ENCODE measurements at regions not wholly inside any gene's neighbourhood (a gene's known extent, or its start where the extent isn't known, plus 50 kb on each side); places are given as distances from the start of the nearest gene placed in this dataset.

DNA sequence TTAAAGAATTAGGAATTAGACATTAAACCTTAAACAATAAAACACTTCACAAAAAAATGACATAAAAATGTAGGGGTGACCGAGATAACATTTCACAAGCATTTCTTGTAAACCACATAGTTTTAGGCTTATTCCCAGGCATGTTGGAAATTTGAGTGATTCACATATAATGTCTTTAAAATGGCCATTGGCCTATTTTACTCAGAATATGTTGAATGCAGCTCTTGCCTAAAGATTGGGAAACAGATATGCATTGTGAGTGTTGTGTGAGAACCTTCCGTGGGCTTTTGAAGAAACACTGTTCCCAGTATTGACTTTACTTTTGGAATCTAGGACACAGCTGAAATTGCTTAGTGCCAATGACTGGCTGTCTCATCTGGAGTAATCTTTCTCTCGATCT, 79.6 kb downstream of the ARL5B start:
- POLR2A ChIA-PET: no interaction called here
- H3K9me3 ChIP-seq (ENCODE audit: low read length): no peaks in the 10 kb centered on the region

DNA sequence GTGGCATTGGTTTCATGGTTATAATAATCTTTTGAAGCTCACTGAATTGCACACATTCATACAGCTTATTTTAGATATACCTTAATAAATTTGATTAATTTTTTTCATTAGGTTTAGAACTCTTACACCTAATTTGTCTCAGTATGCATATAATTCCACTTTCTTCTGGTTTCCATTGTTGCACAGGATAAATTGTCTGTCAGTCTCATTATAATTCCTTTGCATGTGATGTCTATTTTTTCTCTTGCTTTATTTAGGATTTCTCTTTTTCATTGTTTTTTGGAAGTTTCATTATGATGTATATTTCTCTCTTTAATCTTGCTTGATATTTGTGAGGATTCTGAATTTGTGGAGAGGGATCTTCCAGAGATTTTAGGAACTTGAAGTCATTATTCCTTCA, 84.7 kb downstream of the ARL5B start:
- Histone ChIP-seq H3K4me2 (ENCODE audit: low read length) (no peak overlapping the region), H2AFZ (ENCODE audit: low read length) (no peak overlapping the region), H3K4me3 (ENCODE audit: low read depth, low read length, poor library complexity, severe bottlenecking) (no peak overlapping the region), H3K4me1 (ENCODE audit: insufficient read depth, low read length, poor library complexity, severe bottlenecking) (no peaks in the 10 kb centered on the region), H3K27ac (ENCODE audit: low read depth, low read length, poor library complexity, severe bottlenecking) (no peak overlapping the region), H4K20me1 (ENCODE audit: insufficient read depth, low read length) (no peaks in the 10 kb centered on the region), H3K9me2 (ENCODE audit: insufficient read depth, low read length) (no peaks in the 10 kb centered on the region), H3K9me3 (ENCODE audit: low read length) (no peaks in the 10 kb centered on the region), H3K36me3 (ENCODE audit: insufficient read depth, low read length) (no peaks in the 10 kb centered on the region), H3K79me2 (ENCODE audit: insufficient read depth, low read depth, low read length) (no peaks in the 10 kb centered on the region)
- BruUV-seq (replicated peaks): no TSS peak
- TF ChIP-seq EZH2phosphoT487 (IDR thresholded peaks at IDR 0.05; ENCODE audit: borderline replicate concordance, low read depth, low read length): no peak
- TF ChIP-seq, protein P1, sequence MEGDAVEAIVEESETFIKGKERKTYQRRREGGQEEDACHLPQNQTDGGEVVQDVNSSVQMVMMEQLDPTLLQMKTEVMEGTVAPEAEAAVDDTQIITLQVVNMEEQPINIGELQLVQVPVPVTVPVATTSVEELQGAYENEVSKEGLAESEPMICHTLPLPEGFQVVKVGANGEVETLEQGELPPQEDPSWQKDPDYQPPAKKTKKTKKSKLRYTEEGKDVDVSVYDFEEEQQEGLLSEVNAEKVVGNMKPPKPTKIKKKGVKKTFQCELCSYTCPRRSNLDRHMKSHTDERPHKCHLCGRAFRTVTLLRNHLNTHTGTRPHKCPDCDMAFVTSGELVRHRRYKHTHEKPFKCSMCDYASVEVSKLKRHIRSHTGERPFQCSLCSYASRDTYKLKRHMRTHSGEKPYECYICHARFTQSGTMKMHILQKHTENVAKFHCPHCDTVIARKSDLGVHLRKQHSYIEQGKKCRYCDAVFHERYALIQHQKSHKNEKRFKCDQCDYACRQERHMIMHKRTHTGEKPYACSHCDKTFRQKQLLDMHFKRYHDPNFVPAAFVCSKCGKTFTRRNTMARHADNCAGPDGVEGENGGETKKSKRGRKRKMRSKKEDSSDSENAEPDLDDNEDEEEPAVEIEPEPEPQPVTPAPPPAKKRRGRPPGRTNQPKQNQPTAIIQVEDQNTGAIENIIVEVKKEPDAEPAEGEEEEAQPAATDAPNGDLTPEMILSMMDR (conservative IDR thresholded peaks at IDR 0.05; ENCODE audit: low read length): no peak
- intact Hi-C loops (cut with micrococcal nuclease; ENCODE audit: unreplicated experiment): no loop called here
- ChIA-PET CTCF (ENCODE audit: unreplicated experiment) (no interaction called here), POLR2A (interaction anchor here (1.6 kb wide), 1 partner anchor 14 kb away, joined by 5 read pairs; no protein-coding TSS in a partner anchor)
- no peak for DNase-seq (ENCODE audit: low spot score)

More for the DNA sequence above, 79.6 kb downstream of the ARL5B start:
- H3K4me3 ChIP-seq (ENCODE audit: low read depth, low read length, poor library complexity, severe bottlenecking): no peak overlapping the region
- intact Hi-C loops (cut with micrococcal nuclease; ENCODE audit: unreplicated experiment): no loop called here
- no peaks in the 10 kb centered on the region for H4K20me1 ChIP-seq (ENCODE audit: insufficient read depth, low read length)
- H3K4me1 ChIP-seq (ENCODE audit: insufficient read depth, low read length, poor library complexity, severe bottlenecking): no peaks in the 10 kb centered on the region
- CTCF ChIA-PET (ENCODE audit: unreplicated experiment): no interaction called here
- no peak overlapping the region for H3K4me2 ChIP-seq (ENCODE audit: low read length)
- H3K79me2 ChIP-seq (ENCODE audit: insufficient read depth, low read depth, low read length): no peaks in the 10 kb centered on the region
- TF ChIP-seq EZH2phosphoT487 (IDR thresholded peaks at IDR 0.05; ENCODE audit: borderline replicate concordance, low read depth, low read length): no peak
- TF ChIP-seq, protein P1 (conservative IDR thresholded peaks at IDR 0.05; ENCODE audit: low read length): no peak
- H2AFZ ChIP-seq (ENCODE audit: low read length): no peak overlapping the region
- no peaks in the 10 kb centered on the region for H3K9me2 ChIP-seq (ENCODE audit: insufficient read depth, low read length)
- H3K27ac ChIP-seq (ENCODE audit: low read depth, low read length, poor library complexity, severe bottlenecking): no peak overlapping the region
- H3K36me3 ChIP-seq (ENCODE audit: insufficient read depth, low read length): no peaks in the 10 kb centered on the region
- DNase-seq (ENCODE audit: low spot score): no peak
- BruUV-seq (replicated peaks): no TSS peak

DNA sequence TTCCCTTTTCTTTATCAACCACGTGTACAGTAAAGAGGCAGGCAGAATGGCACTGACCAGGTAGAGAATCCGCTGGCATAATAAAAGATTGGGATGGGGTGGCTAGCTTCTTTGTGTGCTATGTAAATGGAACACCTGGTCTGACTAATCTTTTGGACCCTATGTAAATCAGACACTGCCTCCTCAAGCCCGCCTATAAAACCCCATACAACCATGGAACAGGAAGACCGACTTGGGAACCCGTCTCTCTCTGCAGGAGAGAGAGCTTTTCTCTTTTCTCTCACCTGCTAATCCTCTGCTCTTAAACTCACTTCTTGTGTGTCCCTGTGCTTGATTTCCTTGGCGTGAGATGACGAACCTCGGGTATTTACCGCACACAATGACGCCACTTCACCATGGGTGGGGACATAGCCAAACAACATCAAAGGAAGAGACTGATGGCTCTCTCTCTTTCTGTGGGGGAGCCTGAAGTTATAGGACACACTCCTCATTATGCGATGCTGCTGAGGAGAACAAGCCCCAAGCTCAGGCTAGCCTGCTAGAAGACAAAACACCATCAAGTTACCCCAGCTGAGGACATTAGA, 94.2 kb downstream of the ARL5B start:
- CTCF ChIA-PET (ENCODE audit: unreplicated experiment): no interaction called here
- Histone ChIP-seq H3K79me2 (ENCODE audit: insufficient read depth, low read depth, low read length) (no peaks in the 10 kb centered on the region), H3K9me3 (ENCODE audit: low read length) (no peaks in the 10 kb centered on the region), H3K4me1 (ENCODE audit: insufficient read depth, low read length, poor library complexity, severe bottlenecking) (no peaks in the 10 kb centered on the region), H2AFZ (ENCODE audit: low read length) (no peak overlapping the region), H3K9me2 (ENCODE audit: insufficient read depth, low read length) (no peaks in the 10 kb centered on the region), H3K27ac (ENCODE audit: low read depth, low read length, poor library complexity, severe bottlenecking) (no peak overlapping the region), H3K4me2 (ENCODE audit: low read length) (no peak overlapping the region), H3K4me3 (ENCODE audit: low read depth, low read length, poor library complexity, severe bottlenecking) (no peak overlapping the region), H4K20me1 (ENCODE audit: insufficient read depth, low read length) (no peaks in the 10 kb centered on the region), H3K36me3 (ENCODE audit: insufficient read depth, low read length) (no peaks in the 10 kb centered on the region)
- TF ChIP-seq, protein P1 (conservative IDR thresholded peaks at IDR 0.05; ENCODE audit: low read length): no peak
- TF ChIP-seq EZH2phosphoT487 (IDR thresholded peaks at IDR 0.05; ENCODE audit: borderline replicate concordance, low read depth, low read length): no peak
- no TSS peak for BruUV-seq (replicated peaks)
- POLR2A ChIA-PET: interaction anchor here (0.6 kb wide), 1 partner anchor 1287 kb away, joined by 4 read pairs; no protein-coding TSS in a partner anchor
- intact Hi-C loops (cut with micrococcal nuclease; ENCODE audit: unreplicated experiment): no loop called here
- DNase-seq (ENCODE audit: low spot score): no peak
